IPS-18c (cell line): ENCODE measurements at regions not wholly inside any gene's neighbourhood (a gene's known extent, or its start where the extent isn't known, plus 50 kb on each side); places are given as distances from the start of the nearest gene placed in this dataset.
"Not testable (repeated sequence)": the region's sequence is repeated elsewhere in the genome, so short reads cannot be mapped to it uniquely, and the experiment has no call there.

Source experiments
- H3K4me3 ChIP-seq: 2 replicates; pipeline ENCODE4 v1.7.0; 2013; ENCODE audit warnings: low read depth, mild to moderate bottlenecking, low read length, moderate library complexity; ENCODE audit not compliant: insufficient read depth
- H3K9me3 ChIP-seq: one replicate; pipeline ENCODE4 v1.6.1; 2013; ENCODE audit warnings: mild to moderate bottlenecking, low read length, moderate library complexity; ENCODE audit not compliant: control insufficient read depth, insufficient read depth

GRCh38 chr6:44024574-44025219 is 102.6 kb downstream of the MRPL14 start:
- Histone ChIP-seq H3K9me3 (no peaks in the 10 kb centered on the region), H3K4me3 (no peak overlapping the region)

GRCh38 chr6:44023586-44024454 is 103.4 kb downstream of the MRPL14 start:
- no peak overlapping the region for H3K4me3 ChIP-seq
- no peaks in the 10 kb centered on the region for H3K9me3 ChIP-seq

- Histone ChIP-seq H3K9me3 (no peaks in the 10 kb centered on the region), H3K4me3 (no peak overlapping the region)
These were observed 104.4 kb downstream of the MRPL14 start for GRCh38 chr6:44022671-44023352.

GRCh38 chr6:44022296-44022661 is 105.0 kb downstream of the MRPL14 start:
- Histone ChIP-seq H3K4me3 (no peak overlapping the region), H3K9me3 (no peaks in the 10 kb centered on the region)

GRCh38 chr6:44021589-44022295 is 105.5 kb downstream of the MRPL14 start:
- H3K9me3 ChIP-seq, result no peaks in the 10 kb centered on the region
- no peak overlapping the region for H3K4me3 ChIP-seq

- H3K4me3 ChIP-seq, result no peak overlapping the region
These were observed 106.4 kb downstream of the MRPL14 start for GRCh38 chr6:44020664-44021425.

GRCh38 chr6:44020148-44020547 is 107.1 kb downstream of the MRPL14 start:
- no peaks in the 10 kb centered on the region for H3K9me3 ChIP-seq
- no peak overlapping the region for H3K4me3 ChIP-seq

More at GRCh38 chr6:44020664-44021425, 106.4 kb downstream of the MRPL14 start:
- H3K9me3 ChIP-seq, result no peaks in the 10 kb centered on the region

- H3K9me3 ChIP-seq, H3K4me3 ChIP-seq: not testable (repeated sequence)
These were observed 109.9 kb downstream of the MRPL14 start for GRCh38 chr6:44017307-44017706.

GRCh38 chr6:44016131-44016870 is 111.0 kb downstream of the MRPL14 start:
- no peaks in the 10 kb centered on the region for H3K9me3 ChIP-seq
- no peak overlapping the region for H3K4me3 ChIP-seq

- H3K9me3 ChIP-seq, result no peaks in the 10 kb centered on the region
- H3K4me3 ChIP-seq, result no peak overlapping the region
These were observed 115.2 kb downstream of the MRPL14 start for GRCh38 chr6:44012078-44012493.

- Histone ChIP-seq H3K4me3 (no peak overlapping the region), H3K9me3 (no peaks in the 10 kb centered on the region)
These were observed 115.8 kb downstream of the MRPL14 start for GRCh38 chr6:44011350-44011920.

GRCh38 chr6:44010411-44011349 is 116.6 kb downstream of the MRPL14 start:
- H3K4me3 ChIP-seq, result no peak overlapping the region
- H3K9me3 ChIP-seq, result no peaks in the 10 kb centered on the region

- H3K4me3 ChIP-seq, result no peak overlapping the region
- H3K9me3 ChIP-seq, result no peaks in the 10 kb centered on the region
These were observed 117.6 kb downstream of the MRPL14 start for GRCh38 chr6:44009425-44010321.

GRCh38 chr6:44008821-44009370 is 118.4 kb downstream of the MRPL14 start:
- H3K9me3 ChIP-seq, result no peaks in the 10 kb centered on the region
- no peak overlapping the region for H3K4me3 ChIP-seq
